Epithelial cell of esophagus (primary cell): ENCODE measurements at regions not wholly inside any gene's neighbourhood (a gene's known extent, or its start where the extent isn't known, plus 50 kb on each side); places are given as distances from the start of the nearest gene placed in this dataset.
"Not testable (repeated sequence)": the region's sequence is repeated elsewhere in the genome, so short reads cannot be mapped to it uniquely, and the experiment has no call there.

ENCODE experiments used
- DNase-seq: peaks from one replicate; pipeline ENCODE4 v3.0.0; 2010; ENCODE audit warnings: low read depth
- H3K4me3 ChIP-seq: 2 replicates; pipeline ENCODE4 v1.5.1; 2011; ENCODE audit warnings: mild to moderate bottlenecking, low read length, control low read depth
- TF ChIP-seq, protein P1 (sequence below): IDR thresholded peaks from 2 replicates; pipeline ENCODE4 v1.5.1; 2011; ENCODE audit warnings: low read depth, mild to moderate bottlenecking, low read length, control low read depth, inconsistent platforms; ENCODE audit not compliant: insufficient read depth; ENCODE audit errors: missing control alignments

DNA sequence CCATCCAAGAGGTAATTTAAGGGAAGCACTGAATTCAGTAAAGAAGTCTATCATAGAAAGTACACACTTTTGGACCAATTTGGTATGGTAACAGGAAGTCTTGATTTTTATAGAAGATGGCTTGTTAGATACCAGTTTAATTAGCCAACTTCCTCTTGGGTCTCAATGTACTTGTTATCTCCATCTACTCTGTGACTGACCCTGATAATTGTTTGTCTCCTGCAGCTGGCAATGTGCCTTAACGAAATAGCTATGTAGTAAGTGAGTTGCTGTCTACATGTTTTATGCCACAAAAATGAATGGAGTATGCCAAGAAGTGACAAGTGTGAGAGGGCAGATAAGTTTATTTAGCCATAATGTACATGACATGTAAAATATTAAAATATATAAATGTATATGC is 410.5 kb upstream of the MAN1A1 start:
- H3K4me3 ChIP-seq = no peak overlapping the region
- DNase-seq = no peak
- TF ChIP-seq, protein P1, sequence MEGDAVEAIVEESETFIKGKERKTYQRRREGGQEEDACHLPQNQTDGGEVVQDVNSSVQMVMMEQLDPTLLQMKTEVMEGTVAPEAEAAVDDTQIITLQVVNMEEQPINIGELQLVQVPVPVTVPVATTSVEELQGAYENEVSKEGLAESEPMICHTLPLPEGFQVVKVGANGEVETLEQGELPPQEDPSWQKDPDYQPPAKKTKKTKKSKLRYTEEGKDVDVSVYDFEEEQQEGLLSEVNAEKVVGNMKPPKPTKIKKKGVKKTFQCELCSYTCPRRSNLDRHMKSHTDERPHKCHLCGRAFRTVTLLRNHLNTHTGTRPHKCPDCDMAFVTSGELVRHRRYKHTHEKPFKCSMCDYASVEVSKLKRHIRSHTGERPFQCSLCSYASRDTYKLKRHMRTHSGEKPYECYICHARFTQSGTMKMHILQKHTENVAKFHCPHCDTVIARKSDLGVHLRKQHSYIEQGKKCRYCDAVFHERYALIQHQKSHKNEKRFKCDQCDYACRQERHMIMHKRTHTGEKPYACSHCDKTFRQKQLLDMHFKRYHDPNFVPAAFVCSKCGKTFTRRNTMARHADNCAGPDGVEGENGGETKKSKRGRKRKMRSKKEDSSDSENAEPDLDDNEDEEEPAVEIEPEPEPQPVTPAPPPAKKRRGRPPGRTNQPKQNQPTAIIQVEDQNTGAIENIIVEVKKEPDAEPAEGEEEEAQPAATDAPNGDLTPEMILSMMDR = no peak

DNA sequence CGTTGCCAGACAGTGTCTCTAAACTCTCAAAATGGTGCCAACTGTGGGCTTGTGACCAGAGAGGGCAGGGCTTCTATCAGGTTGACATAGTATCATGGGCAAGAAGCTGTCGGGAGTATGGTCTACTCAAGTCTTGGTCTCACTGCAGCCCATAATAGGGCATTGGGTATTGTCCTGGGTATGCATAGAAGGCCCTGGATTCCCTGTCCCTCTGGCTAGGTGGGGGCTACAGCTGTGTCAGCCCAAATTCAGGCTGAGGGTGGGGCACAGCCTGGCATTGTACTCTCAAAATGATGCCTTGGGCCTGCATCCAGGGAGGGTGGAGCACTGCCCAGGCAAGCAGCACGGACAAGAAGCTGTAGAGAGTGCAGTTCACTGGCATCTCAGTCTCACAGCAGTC is 408.8 kb upstream of the MAN1A1 start:
- no peak for DNase-seq
- TF ChIP-seq, protein P1 = no peak
- H3K4me3 ChIP-seq = no peak overlapping the region

DNA sequence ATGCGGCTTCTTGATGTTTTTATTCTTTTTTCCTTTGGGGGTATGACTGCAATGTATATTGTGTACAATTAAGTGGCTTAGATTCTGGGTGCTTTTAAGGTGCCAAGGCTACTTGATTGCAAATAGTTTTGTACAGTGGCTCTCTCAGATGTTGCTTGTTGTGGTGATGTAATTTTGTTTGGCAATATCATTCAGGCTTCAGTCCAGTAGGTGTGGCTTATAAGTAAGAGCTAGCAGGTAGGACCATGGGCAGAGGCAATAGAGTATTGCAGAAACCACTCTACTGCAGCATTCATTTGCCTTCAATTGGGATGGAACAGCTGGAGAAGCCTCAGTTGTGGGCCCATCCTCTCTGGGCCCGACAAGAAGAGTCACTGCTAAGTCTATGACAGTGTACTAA is 407.9 kb upstream of the MAN1A1 start:
- TF ChIP-seq, protein P1 = no peak
- no peak overlapping the region for H3K4me3 ChIP-seq
- peak; percentile 71 for DNase-seq

DNA sequence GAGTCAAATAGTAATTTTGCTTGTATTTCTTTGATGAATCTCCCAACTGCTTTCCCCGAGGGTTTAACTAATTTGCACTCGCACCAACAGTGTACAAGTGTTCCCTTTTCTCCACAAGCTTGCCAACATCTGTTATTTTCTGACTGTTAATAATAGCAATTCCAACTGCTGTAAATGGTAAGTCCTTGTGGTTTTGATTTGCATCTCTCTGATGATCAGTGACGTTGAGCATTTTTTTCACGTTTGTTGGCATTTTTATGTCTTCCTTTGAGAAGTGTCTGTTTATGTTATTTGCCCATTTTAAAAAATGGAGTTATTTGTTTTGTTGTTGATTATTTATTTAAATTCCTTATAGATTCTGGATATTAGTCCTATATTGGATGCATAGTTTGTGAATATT is 399.8 kb upstream of the MAN1A1 start:
- no peak for DNase-seq
- TF ChIP-seq, protein P1 = no peak
- no peak overlapping the region for H3K4me3 ChIP-seq

DNA sequence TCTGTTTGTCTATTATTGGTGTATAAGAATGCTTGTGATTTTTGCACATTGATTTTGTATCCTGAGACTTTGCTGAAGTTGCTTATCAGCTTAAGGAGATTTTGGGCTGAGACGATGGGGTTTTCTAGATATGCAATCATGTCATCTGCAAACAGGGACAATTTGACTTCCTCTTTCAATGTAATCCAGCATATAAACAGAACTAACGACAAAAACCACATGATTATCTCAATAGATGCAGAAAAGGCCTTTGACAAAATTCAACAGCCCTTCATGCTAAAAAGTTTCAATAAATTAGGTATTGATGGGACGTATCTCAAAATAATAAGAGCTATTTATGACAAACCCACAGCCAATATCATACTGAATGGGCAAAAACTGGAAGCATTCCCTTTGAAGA is 399.0 kb upstream of the MAN1A1 start:
- H3K4me3 ChIP-seq, DNase-seq: not testable (repeated sequence)

DNA sequence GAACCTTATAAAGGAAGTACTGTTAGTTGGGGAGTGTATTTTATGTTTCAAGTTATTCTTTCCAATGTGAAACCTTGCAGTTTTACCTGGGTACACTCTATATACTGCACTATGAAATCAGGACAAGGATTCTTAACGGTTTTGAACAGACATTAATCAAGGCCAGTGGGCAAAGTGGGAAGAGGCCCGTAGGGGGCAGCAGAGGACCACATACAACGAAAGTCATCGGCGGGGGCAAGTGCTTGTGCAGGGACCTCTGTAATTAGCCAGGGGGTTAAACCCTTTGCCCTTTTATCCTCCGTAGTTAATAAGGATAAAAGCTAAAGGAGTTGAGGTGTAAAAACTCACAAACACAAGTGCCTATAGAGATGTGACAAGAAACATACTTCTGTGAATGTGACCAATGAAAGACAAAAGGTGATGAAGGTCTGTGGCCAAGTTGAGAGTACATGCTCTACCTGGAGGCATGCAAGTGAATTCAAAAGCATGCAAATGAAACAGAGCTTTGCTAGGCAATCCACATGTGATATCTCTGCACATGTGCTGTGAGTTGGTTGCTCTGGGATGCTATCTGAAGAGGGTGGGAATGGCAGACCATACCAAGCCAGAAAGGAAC is 392.7 kb upstream of the MAN1A1 start:
- DNase-seq = peak; percentile 61
- H3K4me3 ChIP-seq = no peak overlapping the region
- TF ChIP-seq, protein P1 = peak; percentile 95

DNA sequence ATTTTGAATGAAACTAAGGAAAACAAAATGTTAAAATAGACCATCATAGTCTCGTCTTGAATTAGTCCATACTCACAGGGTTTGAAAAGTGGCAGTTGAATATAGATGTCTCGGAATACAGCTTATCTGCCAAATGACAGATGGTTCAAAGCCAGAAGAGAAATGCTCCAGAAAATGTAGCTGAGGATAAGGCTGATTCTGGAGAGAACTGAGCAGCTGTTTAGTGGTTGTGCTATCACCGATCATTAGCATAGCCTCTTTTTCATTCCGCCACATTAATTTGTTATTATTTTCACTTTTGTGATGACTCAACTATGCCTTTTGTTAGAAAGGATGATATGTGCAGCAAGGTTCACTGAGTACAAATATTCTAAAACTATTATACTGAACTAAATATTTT is 390.2 kb upstream of the MAN1A1 start:
- TF ChIP-seq, protein P1 = no peak
- no peak overlapping the region for H3K4me3 ChIP-seq
- no peak for DNase-seq
